Activated gamma-delta T cell treated with Interleukin-2 at 50 U/mL for 16 hours (primary cell): ENCODE measurements at regions not wholly inside any gene's neighbourhood (a gene's known extent, or its start where the extent isn't known, plus 50 kb on each side); places are given as distances from the start of the nearest gene placed in this dataset.
"Not testable (repeated sequence)": the region's sequence is repeated elsewhere in the genome, so short reads cannot be mapped to it uniquely, and the experiment has no call there.

Source experiments
- DNase-seq: peaks from one replicate; pipeline ENCODE4 v3.0.0-alpha.2; 2020

DNA sequence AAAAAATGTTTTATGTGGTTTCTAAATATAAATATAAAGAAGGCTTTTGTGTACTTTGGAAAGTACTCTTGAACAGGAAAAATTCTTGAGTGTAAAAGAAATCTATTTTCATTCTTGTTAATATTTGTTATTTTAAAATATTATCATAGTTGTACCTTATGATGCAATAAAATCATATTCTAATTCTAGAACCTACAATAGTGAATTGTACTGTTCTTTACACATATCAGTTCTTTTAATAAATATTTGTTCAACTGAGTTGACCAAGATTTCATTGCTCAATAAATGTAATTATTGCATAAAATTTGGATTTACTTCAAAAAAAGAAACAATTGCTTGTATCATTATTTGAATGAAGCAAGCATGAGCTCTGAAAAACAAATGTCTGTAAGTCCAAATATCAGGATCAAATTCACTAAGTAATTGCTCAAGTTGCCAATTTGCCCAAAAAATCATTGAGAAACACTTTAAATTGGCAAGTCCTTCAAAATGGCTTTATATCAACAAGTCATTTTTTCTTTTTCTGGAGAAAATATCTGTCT lies 191.6 kb upstream of the SLC16A7 start:
- DNase-seq, result no peak

DNA sequence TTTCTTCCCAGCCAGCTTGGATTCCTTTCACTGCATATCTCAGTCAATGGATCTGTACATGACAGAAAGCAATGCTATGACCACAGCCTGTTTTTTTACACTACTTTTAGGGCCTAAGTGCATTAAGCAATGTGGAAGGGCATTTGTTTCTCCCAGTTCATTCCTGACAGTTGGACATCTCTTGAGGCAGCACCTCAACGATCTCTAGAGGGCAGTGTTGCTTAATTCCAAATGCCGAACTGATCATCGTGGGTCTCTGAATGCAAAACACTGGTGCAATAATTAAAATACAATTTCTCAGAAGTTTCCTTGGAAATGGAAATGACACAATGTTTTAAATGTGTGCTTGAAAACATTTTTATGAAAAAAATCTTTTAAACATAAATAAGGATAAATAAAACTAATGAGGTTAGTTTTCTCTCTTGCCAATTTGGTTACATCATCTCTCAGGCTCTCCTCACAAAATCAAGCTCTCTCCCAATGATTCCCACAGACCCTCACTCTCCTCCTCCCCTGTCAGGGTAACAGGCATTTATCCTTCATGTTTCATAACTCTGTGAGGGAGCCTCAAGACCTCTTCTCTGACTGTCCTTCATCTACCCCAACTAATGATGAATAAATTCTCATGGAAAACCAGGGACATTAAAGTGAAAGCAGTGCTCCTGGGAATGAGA lies 192.4 kb upstream of the SLC16A7 start:
- DNase-seq, result peak; percentile 22

DNA sequence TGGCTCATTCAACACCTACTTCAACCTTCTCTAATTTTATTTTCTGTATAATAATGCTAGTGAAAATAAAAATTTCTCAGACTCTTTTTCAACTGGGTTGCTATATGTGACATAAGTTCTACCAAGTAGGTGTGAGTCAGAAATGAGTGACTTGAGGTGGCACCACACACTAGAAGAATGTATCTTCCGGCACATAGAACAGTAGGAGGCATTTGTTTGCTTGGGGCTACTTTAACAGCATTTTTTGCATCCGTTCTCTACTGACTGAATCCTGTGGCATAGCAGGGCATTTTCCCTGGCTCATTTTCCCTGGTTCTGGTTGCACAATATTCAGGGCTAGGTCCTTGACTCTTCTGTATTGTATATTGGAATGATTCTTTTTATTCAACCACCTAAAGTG lies 194.0 kb upstream of the SLC16A7 start:
- no peak for DNase-seq

DNA sequence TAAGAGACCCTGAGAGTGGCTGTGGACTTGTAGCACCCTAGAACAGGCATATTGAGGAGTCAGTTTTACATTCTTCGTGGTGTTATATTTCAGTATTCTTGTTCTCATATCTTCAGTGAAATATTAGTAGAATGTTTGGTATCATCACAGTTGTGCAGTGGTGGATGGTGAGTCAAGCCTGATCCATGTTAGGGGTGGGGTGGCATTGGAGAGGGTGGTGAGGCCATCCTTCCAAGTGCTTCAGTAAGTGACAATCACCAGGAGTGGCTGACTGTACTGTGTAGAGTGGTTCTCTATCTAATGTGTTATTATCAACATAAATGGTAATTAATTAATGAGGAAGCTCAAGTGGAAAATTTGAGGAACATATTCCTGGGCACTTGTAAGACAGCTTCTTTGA lies 197.7 kb upstream of the SLC16A7 start:
- DNase-seq, result no peak

DNA sequence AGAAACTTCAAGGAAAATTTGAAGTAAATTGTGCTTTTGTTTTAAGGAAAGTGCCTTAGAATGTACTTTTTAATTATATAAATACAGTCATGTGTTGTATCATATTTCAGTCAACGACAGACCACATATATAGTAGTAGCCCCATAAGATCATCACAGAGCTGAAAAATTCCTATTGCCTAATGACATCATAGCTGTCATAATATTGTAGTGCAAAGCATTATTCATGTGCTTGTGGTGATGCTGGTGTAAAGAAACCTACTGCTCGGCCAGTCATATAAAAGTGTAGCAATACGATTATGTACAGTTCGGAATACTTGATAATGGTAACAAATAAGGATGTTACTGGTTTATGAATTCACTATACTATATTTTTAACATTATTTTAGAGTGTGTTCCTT lies 198.9 kb upstream of the SLC16A7 start:
- DNase-seq, result no peak

DNA sequence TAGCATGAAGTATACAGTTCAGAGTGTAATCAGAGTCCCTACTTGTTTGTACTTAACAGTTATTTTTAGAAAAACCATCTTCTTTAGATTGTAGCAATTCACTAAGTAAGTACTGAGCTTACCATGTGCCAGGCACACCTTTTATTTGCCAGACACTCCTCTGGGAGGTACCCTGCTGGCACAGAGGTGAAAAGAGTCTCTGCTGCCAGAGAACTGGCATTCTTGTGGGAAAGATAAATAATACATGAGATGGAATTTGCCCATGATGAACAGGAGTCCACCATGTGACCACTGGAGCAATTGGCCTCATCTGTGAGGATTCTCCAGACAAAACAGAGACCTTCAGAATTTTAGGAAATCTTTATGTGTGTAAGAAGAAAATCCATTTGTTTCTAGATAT lies 199.3 kb upstream of the SLC16A7 start:
- DNase-seq, result no peak

DNA sequence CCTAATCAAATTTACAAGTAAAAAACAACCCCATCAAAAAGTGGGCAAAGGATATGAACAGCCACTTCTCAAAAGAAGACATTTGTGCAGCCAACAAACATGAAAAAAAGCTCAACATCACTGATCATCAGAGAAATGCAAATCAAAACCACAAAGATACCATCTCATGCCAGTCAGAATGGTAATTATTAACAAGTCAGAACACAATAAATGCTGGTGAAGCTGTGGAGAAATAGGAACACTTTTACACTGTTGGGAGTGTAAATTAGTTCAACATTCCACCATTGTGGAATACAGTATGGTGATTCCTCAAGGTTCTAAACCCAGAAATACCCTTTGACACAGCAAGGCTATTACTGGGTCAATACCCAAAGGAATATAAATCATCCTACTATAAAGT lies 200.5 kb upstream of the SLC16A7 start:
- DNase-seq, result not testable (repeated sequence)

DNA sequence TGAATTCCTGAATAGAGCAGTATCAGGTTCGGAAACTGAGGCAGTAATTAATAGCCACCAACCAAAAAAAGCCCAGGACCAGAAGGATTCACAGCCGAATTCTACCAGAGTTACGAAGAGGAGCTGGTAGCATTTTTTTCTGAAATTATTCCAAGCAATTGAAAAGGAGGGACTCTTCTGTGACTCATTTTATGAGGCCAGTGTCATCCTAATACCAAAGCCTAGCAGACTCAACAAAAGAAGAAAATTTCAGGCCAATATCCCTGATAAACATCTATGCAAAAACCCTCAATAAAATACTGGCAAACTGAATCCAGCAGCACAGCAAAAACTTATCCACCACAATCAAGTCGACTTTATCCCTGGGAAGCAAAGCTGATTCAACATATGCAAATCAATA lies 202.3 kb upstream of the SLC16A7 start:
- DNase-seq, result no peak

DNA sequence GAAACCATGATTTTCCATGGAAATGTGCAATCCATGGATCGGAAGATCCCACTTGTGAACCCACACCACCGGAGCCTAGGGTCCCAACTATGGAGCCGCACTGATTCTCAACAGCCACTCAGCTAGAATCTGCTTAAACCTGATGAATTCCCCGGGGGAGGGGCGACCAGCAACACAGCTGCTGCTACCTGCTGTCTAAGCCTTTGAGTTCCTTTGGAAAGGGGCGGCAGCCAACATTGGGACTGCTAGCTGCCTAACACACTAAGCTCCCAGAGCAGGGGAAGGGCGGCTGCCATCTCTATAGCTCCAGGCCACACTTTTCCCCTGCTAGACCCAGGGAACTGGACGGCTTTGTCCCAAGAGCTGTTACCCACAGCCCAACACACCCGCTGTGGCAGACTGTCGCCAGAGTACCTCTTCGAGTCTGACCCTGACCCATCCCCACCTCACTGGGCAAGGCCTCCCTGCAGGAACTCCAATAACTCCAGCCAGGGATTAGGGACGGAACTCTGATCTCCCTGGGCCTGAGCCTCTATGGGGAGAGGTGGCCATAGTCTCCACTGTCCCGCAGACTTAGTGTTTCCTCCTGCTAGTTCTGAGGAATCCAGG lies 205.8 kb upstream of the SLC16A7 start:
- no peak for DNase-seq

DNA sequence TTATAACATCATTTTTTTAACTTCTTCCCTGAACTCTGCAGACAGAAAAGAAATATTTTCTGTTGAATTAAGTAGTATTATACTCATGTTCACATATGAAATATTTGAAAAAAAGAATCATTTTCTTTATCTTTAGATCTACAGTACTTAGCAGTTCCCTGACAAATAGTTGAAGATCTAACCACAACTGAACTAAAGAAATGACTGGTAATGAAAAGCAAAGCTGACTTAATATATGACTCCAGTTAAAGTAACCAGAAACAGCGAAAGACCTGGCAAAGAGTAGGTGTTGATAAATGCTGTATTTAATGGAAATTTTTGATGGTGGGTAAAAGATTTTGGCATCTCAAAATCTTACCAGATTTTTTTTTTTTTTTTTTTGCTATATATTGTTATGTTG lies 207.1 kb upstream of the SLC16A7 start:
- DNase-seq, result no peak

DNA sequence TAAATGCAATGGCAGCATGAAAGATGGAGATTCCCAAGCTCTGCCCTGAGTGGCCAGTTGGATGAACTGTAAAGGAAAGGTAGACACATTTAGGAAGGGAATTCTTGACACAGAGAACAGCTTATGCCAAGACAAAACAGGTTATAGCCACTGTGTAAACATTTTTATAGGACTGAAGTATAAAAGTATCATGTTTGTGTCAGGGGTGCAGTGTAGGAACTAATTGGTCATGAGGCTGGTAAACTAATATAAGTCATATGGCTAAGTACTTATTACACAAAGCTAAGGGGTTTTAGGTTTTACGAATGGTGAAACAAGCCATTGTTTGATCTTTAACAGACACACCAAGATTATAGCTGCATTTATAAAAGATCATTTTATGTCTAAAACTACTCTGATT lies 207.7 kb upstream of the SLC16A7 start:
- no peak for DNase-seq

DNA sequence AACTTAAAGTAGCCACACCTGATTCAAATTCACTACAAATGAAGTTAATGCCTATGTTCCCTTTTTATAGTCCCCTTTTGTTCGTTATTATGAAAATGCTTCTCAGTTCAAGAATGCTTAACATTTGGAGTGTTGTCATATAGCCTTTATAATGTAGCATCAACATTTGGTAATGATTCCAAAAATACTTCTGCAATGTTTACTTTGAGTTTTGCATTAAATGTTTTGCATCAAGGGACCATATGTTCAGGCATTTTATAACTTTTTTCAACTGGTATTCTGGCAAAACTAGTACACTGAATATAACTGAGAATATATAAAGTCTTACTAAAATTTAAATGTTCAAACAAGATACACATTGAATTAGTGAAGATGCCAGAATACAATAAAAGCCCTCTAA lies 209.6 kb upstream of the SLC16A7 start:
- no peak for DNase-seq

DNA sequence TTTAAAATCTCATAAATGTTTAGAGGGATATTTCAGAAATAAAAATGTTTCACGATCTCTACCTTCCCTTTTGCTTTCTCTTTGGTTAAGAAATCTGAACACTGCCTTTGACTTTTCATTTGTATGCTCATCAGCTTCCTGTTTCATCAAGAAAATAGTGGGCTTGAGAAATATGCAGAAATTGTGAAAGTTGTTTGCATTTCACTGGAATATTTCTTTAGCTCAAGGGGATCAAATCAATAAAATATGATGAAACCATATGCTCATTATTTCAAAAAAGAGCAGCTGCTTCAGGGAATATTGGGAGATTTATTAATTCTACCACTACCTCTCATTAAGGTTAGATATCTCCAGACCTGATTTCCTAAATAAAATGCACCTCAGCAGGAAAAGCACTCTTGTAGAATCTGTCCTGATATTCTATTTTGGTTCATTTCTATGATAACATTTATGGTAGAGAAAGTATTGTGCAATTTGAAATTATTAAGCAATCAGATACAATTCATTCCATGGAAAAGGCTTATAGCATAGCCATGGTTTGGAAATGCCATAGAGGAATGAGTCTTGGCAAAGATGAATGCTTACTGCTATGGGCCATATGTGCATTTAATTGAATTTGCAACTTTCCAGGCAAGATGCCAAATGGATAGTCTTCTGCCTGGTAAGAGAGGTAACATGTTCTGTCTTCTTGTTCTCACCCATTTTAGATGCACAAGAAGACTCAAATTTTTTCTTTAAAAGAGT lies 212.6 kb upstream of the SLC16A7 start:
- DNase-seq, result no peak

DNA sequence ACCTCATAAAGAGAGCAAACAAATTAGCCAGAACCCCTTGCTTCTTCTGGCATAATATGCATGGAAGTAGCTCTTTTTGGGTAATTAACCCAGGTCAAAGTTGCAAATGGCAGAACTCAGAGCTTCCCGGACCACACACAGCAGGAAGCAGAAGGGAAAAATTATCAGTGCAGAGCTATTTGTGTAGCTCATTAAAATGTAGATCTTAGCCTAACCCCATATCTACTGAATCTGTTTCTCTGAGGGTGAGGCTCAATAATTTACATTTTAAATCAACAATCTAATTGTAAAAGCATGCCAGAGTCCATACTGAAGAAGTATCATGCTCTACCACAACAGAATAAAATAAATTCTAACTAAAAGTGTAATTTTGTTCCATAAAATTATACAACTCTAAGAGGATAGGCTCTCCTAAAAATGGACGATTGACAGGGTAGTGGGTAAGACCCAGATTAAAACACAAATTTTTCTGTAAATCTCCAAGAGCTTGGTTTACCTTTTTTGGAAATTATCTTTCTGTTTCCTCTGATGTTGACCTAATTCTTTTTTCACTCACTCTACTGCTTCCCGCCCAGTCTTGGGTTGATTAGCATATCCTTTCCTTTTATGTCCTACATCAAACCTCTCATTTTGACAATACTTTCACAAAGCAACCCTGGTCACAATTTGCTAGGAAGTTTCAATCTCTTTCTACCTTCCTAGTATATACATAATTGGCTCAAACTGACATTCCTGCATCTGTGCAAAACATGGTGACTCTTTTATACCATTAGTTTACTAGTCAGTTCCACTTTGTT lies 213.3 kb upstream of the SLC16A7 start:
- no peak for DNase-seq

DNA sequence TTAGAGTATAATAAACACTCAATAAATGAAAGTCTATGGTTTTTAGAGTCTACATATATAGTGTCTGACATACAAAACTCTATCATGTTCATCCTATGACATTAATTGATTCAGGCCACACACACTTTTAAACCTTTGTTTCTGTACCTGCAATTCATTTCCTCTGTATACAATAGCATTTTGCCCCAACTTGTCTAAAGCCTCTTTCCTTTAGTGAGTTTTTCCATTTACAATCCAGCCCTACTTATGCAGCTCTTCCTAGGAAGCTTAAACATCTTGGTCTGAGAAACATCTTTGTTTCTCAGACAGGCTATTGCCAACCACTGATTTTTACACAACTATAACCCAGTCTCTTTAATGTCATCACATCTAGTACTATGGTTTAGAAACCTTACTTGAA lies 214.7 kb upstream of the SLC16A7 start:
- no peak for DNase-seq

DNA sequence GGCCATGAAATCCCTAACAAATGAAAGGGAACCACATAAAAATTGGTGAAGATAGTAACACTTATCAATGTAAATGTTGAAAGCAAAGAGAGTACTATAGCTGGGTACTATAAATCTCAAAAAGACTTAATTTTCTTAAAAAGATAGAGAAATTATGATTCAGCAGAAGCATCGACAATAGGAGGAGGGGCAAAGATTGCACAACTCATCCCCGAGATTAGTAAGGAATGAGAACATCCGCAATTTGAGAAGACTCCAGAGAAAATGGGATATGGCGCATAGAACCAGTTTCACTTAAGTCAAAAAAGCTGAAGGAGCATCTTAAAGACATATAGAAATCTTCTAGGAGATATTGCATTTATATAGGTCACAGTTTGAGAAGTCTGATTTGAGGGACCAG lies 220.2 kb upstream of the SLC16A7 start:
- no peak for DNase-seq

DNA sequence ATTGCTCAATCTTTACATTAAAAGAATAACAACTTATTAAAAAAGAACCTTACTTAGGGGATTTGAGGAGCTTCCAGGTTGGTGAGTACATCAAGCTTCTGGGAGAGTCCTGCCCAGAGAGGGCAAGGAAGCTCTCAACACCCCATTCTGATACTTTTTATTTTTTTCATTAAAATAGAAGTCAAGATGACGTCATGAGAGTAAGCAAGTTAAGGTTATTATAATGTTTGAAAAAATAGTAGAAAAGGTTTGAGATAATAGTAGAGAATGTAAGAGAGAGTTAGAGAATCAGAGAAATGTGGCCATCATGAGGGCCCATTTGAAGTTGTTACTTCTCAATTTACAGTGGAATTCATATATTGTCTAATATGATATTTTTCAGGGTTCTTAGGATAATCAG lies 221.0 kb upstream of the SLC16A7 start:
- no peak for DNase-seq

DNA sequence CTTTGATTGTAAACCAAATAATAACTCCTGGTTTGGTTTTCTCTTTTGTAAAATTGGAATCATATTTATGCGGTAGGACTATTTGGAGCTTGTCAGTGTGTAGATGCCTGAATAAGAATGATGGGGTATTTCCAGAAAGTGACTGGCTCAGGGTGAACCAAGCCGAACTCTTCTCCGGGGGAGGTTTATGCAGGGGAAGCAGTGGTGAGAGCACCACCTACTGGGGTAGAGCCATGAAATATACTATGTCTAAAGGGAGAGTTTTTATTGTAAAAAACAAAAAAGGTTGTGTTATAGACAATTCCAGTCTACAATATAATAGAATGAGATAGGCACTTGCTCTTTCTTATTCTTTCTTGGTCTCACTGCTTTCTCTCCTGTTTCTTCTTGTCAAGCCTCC lies 222.9 kb upstream of the SLC16A7 start:
- DNase-seq, result no peak

DNA sequence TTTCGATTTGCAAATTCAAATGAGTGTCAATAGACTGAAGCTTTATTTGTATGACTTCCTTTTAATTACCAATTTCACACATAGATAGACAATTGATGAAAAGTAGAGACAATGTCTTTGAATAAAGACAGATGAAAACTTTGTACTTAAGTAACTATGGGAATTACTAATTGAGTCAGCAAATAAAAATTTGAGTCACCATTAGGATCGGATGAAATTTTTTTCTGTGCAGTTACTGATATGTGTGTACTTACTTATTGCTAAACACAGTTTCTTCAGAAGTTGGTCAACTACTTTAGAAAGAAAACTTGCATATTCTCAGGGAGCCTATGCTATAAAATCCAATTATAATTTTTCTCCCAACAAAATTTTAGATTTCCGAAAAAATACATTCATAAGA lies 224.9 kb upstream of the SLC16A7 start:
- no peak for DNase-seq

DNA sequence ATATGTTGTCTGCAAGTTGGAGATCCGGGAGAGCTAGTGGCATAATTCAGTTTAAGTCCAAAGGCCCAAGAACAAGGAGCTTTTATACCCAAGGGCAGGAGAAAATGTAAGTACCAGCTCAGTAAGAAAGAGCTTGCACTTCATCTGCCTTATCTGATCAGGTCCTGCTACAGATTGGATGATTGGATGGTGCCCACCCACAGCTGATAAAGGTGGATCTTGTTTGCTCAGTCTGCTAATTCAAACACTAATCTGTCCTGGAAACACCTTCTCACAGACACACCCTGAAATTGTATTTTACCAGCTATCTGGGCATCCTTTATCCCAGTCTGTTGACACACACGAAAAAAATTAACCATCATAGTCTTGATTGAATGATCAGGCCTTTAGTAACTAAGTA lies 230.7 kb upstream of the SLC16A7 start:
- DNase-seq, result no peak

DNA sequence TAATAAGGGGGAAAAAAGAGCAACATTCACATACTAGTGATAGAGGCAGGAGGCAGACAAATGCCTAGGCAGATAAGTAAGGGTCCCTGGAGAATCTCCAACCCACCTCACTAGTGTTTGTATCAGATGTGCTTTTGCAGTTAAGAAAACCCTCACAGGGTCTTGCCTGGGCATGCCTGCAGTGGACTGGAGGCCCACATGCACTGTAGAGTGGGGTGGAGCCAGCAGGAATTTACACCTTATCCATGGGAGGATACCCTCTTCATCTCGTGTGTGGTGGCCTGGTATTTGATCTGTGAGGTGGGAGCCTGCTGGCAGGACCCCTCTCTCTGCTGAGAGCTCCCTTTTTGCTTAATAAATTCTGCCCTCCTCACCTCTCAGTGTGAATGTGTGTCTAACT lies 238.0 kb upstream of the SLC16A7 start:
- no peak for DNase-seq

DNA sequence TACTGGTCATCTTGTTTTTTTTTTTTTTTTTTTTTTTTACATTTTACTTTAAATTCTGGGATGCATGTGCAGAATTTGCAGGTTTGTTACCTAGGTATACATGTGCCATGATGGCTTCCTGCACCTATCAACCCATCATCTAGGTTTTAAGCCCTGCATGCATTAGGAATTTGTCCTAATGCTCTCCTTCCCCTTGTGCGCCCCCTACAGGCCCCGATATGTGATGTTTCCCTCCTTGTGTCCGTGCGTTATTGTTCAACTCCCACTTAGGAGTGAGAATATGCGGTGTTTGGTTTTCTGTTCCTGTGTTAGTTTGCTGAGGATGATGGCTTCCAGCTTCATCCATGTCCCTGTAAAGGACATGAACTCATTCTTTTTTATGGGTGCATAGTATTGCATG lies 249.6 kb upstream of the SLC16A7 start:
- DNase-seq, result not testable (repeated sequence)

DNA sequence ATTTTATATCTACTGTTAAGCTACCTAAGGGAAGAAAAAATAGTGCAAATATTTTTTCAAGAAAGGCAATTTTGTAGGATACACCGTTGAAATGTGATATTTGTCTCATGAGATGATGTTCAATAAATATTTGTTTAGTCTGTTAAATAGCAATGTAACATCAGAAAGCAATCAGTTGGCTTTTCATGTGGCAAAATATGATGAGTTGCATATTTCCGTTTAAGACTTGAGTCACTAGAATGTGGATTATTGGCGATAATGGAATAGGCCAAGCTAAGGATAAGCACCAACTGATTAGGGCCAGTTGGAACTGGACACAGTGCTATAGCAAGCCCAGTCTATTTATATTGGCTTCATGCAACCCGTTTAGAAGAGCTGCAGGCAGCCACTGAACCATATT lies 250.4 kb upstream of the SLC16A7 start:
- no peak for DNase-seq
